Islet precursor cell (in vitro differentiated cells): ENCODE measurements at regions not wholly inside any gene's neighbourhood (a gene's known extent, or its start where the extent isn't known, plus 50 kb on each side); places are given as distances from the start of the nearest gene placed in this dataset.

Experiments
- DNase-seq: peaks from one replicate; pipeline ENCODE4 v3.0.0-alpha.2; 2018

DNA sequence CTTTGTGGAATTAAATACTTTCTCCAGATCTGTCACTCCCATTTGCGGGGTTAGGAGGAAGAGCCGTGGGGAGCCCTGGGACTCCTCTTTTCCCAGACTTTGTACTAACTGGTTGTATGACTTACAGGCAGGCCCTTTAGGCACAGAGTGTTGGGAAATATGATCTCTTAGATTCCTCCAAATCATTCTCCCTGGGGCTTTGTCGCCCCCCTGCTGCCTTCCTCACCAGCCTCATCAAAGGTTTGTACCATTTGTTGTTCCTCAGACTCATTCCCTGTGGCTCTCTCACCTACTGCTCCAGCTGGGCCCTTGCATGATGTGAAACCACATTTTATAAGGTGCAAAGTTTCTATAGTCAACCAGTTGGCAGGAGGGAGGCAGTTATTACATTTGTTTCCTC lies 56.4 kb downstream of the CRYGS start:
- DNase-seq: no peak

DNA sequence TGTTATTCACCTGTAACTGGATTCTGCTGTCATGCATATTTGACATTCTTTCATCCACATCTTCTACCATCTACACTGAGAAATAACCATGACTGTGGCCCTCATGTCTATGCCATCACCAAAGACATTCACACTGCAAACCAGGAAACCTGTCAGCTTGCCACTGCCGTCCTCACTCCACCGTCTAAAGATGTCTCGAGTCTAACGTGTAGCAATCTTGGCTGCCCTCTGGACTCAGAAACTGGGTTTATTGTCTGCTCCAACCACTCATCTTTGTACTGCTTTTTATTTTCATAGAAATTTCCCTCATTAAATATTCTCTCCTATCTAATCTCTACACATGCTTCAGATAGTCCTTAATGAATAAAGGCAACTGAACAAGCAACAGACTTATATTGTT lies 57.1 kb downstream of the CRYGS start:
- no peak for DNase-seq

DNA sequence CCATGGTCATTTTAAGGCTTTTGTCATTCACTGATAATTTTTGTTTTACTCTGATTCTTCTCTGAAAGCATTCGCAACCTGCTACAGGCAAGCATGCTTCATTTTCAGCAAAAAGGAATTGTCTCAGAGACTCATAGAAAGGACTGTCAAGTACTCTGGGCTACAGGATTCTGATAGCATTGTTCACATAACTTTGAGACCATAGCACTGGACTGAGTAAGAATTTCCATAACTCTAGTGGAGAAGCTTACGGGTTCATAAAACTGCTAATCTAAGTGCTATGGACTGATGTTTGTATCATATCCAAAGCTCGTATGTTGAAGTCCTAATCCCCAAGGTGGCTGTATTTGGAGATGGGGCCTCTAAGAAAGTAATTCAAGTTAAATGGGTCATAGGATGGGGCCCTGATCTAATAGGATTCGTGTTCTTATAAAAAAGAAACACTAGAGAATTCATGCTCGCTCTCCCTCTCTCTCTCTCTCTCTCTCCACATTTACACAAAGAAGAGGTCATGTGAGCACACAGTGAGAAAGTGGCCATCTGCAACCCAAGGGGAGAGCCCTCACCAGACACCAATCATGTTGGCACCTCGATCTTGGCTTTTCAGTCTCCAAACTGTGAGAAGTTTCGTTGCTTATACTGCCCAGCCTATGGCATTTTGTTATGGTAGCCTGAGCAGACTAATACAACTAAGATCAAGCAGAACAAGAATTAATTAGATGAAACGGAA lies 60.4 kb downstream of the CRYGS start:
- DNase-seq: no peak

DNA sequence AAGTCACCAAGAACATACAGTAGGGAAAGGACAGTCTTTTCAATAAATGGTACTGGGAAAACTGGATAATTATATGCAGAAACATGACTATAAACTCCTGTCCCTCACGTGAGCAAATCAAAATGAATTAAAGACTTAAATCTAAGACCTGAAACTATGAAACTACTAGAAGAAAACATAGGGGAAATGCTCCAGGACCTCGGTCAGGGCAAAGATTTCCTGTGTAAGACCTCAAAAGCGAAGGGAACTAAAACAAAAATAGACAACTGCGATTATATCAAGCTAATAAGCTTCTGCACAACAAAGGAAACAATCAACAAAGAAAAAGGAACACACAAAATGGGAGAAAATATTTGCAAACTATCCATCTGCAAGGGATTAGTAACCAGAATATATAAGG lies 62.7 kb downstream of the CRYGS start:
- no peak for DNase-seq

DNA sequence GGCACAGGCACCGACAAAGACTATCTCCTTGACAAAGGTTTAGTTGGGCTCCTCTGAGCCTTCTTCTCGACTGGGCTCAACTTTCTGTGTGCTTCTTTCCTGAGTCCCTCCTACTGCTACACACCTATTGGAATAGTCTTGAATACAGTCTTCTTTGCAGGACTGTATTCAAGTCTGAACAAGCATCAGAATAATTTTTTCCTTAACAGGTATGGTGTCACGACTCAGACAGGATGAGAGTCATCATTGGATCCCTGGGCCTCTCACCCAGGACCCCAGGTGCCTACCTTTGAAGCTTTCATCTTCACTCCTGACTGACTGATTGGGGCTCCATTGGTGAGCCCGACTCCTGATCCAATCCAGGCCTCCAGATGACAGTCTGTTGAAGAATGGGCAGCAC lies 66.3 kb downstream of the CRYGS start:
- no peak for DNase-seq

DNA sequence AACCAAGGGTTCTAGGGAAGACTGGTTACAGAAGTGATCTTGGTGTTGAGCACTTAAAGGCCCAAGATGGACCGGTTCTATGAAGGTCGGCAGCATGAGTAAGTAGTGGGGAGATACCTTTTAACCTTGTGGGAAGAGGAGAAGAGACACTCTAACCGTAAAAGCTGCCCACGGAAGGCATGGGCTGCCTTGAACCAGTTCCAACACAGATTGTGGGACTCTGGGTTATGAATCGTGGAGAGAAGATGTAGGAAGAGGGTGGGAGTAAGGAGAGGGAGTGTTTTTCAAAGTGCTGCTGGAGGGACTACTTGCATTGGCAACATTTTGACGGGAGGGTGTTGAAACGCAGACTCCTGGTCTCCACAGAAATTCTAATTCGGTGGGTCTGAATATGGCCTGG lies 67.1 kb downstream of the CRYGS start:
- DNase-seq: no peak

DNA sequence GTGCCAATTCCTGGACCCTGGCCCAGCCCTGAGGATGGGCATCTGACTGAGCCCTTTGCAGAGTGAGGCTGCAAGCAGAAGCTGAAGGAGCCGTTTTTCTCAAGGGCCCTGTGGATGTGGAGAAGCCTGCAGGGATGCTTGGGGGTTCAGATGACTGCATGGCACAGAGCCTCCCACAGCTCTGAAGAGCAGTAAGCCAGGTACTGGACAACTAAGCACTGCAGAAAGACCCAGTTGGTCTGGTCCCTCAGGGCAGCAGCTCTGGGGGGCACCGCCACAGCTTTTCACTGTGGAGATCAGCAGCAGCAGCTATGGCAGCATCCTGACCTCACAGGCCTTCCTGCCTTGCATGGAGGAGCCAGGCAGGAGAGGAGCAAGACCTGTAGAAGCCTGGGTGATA lies 67.6 kb downstream of the CRYGS start:
- DNase-seq: no peak

DNA sequence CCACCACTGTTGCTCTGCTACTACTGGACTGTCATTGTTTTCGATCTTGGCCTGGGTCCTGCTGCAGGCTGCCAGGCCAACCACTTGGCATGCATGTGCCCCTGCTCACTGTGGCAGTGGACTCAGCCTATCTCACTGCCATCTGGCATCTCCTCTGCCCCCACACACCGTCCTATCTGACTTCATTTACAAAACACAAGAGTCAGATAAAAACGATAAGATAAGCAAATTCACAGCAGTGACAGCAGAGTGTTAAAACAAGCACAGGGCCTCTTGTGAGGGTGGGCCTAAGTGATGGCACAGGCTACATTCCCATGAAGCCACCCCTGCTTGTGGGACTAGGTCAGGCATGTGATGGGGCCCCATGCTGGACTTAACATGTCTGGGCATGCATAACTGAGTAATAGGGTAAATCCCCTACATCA lies 68.1 kb downstream of the CRYGS start:
- no peak for DNase-seq

DNA sequence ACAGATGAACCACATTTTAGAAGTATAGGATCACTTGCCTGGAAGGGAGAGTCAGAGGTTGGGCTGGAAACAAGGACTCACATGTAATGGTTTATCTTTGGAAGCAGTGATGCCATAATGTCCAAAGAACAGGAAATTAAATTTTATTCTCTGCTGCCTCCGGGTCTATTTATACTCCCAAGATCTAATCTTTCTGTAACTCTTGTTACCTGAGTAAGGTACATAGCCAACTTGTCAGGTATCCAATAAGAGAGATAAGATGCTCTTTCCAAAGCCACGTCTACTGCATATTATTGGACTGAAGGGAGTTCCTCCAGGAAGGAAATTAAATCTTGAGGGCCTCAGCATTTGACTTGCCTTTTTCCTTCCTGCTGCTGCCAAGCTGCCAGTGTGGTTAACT lies 71.0 kb downstream of the CRYGS start:
- DNase-seq: no peak

DNA sequence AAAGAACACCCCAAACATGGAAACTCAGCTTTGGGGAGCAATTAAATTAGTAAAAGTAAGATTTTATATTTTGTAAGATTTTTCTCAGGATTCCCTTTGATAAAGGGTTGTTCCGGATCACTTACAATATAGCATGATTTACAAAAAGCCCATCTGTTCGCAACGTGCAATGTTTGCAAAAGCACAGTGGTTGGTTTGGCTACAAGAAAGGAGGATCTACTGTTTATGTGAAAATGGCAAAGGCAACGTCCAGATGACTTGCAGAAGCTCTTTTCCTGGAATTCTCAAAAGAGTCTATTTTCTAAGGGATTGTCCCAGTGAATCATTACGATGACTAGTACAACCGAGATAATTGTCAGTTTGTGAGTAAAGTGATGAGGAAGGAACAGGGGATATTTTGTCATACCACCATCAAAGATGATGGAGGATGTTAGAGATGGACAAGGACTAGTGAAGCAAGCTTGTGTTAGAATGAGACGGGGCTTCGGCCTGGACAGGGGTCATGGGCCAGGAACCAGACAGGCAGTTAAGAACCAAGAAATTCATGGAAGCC lies 71.6 kb downstream of the CRYGS start:
- no peak for DNase-seq

DNA sequence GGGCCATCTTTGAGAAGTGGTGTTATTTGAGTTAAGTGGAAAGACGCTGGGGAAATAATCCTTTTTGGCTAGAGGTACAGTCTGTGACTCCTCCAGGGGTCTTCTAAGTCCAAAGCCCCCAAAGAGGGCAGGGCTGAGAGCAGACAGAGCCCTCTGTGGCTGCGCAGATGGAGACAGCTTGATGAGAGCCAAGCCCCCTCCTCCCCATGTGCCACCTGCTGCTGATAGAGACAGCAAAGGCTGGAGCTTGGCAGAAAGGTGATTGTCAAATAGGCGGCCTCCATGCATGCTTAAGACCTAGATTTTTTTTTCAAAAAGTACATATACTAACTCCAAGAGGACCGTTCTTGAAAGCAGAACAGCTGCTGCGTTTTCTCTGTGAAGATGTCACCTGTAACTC lies 72.4 kb downstream of the CRYGS start:
- no peak for DNase-seq

DNA sequence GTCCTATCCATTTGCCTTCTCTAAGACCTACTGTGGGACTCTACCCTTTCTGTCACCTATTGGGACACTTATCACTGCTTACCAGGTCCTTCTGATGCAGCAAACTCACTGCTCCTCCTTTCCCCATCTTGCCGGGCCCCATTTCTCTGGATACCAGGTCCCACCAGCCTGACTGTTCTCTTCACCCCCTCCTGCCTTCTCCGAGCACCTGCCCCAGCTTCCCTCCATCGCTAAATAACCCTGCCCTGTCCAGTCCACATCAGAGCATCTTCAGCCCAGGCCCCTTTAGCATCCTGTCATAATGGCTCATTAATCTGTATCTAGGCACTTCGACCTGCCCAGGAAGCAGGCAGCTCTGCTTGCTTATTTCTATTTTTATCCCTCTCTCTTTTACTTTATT lies 74.7 kb downstream of the CRYGS start:
- DNase-seq: no peak

DNA sequence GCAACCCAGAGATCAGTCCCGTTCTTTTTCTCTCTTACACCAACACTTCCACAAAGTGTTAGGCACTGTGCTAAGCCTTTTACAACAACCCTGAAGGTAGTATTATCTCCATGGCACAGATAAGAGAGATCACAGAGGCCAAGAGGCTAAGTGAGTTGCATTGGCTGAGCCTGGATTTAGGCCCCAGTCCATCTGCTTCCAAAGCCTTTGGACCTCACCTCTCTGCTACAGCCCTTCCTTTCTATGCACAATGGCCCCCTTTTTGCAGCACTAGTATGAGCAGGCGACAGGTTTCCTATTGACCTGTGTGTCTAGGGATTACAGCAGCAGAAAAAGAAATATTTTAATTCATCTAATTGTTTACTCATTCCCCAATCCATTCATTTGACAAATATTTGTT lies 76.2 kb downstream of the CRYGS start:
- DNase-seq: no peak

DNA sequence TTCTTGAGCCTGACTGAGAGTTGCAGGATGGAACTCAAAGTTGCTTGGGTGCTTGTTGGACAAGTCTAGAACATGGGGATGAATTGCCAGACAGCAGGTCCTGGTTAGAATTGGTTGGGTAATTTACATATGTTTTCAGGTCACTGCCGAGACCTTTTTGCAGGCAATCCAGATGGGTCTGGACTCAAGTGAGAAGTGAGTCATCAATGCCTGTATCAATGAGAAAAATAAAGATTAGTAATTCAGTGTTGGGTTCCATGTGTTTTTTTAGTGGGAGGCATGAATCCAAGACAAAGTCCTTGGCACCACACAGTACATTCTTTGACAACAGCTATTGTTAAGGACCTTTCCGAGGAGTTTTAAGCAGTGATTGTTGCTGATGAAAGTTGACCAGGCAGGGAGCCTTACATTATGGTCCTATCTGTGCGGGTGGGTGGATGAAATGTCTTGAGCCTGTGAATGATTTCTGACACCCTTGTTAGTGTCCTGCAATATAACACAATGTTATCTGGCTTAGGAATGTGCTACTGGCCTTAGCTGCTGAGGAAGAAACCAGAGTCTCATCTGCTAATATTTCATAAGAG lies 77.7 kb downstream of the CRYGS start:
- no peak for DNase-seq

DNA sequence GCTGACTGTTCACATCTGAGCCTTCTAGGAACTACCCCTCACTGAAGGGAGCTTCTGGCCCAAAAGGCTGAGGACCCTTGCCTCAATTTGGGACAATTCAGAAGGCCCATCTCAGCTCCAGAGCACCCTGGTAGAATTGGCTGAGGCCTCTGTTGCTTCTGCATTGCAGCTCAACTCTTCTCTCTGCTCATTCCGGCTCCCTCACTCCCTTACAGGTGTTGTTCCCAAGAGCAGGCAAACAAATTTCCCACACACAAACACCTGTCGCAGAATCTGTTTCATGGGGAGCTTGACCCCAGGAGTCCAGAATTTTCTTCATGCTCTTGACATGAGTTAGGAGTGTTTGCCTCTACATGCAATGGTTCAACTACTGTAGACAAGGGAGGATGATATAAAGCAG lies 78.7 kb downstream of the CRYGS start:
- no peak for DNase-seq

DNA sequence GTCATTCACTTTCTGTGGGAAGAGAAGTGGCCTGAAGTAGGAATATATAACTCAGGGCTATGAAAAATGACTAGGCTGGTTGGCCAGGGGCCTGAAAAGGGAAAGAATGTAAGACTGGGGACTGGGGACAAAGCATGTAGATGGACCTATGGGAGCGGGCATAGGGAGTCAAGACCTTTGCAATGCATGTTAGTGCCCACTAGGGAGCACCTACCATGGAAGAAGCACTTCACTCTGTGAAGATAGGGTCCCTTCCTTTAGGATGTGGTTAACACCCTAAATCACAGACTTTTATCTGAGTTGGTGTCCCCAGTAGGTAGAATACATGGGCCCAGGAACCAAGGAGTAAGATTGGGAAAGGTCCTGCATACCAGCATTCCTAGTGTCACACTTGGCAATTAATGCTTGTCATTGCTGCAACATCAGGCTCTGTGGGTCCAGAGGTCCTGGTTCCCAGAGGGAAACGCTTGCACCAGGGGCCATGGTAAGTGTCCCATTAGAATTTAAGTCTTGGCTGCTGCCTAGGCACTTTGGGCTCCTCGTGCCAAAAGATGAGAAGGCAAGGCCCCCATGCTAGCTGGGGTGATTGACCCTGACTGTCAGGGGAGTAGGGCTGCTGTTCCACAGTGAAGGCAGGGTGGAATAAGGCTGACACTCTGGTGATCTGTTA lies 79.6 kb downstream of the CRYGS start:
- DNase-seq: no peak

DNA sequence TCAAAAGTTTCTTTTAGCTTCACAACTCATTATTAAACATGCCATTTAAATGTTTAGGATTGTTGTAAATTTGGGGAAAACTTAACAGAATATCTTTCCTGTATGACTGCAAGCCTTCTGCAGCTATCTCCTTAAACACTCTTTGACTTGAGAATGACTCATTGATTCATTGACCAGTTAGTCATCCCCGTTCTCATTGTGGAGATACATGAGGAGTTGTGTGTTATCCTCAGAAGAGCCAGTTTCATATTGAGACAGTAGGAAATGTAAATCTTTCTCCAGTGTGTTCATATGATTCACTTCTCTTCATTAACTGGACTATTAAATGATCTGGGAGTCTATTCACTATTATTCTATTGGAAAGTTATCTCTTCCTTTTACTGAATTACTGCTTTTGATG lies 83.0 kb downstream of the CRYGS start:
- DNase-seq: no peak

DNA sequence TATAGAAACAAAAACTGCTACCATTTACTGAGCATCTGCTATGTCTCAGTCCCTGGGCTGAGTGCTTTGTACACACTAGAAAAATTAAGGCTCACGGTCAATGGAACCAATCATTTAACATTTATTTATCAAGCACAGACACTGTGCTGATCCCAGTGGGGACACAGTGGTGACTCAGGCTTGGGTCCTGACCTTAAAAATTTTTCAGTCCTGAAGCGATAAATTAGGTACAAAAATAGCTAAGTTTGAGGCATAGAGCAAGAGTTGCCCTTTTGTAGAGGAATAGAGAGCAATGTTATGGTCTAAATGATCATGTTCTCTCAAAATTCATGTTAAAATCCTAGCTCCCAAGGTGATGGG lies 85.1 kb downstream of the CRYGS start:
- no peak for DNase-seq

DNA sequence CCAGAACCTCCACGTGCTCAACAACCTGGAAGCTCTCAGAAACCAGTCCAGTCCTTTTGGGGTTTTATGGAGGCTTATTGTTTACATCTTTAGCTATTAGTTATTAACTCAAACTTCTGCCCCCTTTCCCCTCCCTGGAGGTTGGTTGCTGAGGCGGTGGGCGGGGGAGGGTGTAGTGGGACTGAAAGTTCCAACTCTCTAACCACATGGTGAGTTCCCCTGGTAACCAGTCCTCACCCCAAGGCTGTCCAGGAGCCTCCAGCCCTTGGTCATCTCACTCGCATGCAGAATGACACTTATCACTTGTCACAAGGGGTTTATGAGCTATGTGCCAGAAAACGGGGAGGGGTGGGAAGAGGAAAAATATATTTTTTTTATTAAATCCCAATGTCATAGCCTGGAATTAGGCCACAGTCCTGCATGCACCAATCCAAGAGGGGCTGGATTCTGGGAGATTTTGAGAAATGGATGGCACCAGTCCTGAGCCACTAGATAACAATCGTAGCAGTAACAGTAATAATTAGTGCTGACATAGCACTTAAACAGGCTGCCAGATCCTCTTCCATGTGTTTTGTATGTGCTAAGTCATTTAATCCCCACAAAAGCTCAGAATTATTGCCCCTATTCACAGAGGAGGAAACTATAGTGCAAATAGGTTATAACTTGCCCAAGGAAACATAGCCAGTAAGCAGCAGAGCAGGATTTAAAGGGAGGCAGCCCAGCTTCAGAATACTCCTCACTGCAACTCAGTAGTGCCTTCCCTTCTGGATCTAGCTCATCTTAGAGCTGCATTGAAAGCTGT lies 85.7 kb downstream of the CRYGS start:
- no peak for DNase-seq

DNA sequence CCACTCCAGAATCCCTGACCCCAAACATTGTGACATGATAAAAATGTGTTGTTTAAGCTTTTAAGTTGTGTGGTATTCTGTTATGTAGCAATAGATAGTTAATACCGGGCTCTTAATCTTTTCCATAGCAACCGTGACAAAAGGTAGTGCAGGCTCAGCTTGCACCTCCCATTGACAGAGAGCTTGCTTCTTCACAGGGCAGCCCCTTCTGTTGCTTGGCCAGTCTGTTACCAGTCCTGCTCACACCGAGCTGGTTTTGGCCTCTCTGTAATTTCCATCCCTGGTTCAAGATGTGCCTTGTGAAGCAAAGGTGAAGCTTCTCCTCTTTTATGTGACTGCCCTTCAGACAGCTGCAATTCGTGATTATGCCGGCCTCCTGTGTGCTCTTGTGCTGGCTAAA lies 86.9 kb downstream of the CRYGS start:
- no peak for DNase-seq

DNA sequence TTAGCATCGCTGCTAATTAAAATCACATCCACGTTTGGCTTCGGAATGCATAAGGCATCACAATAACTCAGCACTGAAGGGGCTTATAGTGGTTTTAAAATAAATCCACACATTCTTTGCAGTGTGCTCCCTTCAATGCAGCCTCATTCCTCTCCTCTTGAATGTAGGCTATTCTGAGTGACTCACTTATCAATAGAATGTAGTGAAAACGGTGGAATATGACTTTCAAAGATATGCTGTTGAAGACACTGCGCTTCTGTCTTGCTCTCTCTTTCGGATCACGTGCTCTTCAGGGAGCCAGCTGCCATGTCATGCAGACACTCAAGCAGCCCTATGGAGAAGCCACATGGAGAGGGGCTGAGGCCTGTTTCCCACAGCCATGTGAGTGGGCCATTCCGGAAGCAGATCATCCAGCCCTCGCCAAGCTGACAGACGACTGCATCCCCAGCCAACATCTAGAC lies 87.4 kb downstream of the CRYGS start:
- no peak for DNase-seq

DNA sequence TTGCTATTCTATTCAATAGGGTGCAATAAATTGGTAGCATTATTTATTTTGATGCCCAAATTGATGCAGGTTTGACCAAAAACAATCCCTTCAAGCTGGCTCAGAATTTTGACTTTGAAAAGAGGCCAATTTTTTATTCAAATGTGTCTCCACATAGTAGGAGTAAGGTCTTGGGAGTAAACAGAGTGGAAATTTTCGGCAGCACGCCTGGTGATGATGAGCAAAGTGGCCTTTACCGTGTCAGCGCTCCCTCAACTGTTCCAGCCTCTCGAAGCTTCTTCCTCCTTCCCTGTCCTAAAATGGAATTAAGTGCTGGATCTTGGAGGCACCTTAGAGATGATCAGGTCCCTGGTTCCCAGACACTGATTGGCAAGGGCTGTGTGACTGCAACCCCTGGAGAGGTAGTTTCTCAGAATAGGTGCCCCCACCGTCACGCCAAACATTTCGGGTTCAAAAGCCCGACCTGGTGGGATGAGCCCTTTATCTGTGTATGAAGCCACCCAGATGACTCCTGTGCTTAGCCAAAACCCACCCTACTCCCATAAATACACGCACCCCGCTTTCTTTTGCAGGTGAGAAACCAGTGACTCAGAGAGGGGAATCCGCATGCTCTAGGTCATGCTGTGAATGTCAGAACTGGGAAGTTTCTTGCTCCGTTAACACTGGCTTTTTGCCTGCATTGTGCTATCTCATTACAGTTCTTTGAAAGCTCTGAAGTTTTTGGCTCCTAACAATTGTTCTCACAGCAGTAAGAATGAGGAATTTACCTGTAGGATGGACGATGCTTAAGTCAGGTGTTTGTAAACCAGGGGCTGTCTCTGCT lies 89.1 kb downstream of the CRYGS start:
- no peak for DNase-seq

DNA sequence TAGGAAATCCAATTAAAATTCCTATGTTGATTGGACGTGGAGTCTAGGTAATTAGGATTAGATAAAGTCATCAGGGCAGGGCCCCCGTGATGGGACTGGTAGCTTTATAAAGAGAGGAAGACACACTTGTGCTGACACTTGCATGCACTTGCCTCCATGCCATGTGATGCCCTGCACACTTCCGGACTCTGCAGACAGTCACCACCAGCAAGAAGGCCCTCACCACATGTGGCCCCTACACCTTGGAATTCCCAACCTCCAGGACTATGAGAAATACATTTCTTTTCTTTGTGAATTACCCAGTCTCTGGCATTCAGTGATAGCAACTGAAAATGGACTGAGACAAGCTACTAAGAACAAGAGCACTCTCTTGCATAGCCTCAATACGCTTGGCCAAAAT lies 90.6 kb downstream of the CRYGS start:
- DNase-seq: no peak
